Panc1 (cell line): ENCODE measurements at regions not wholly inside any gene's neighbourhood (a gene's known extent, or its start where the extent isn't known, plus 50 kb on each side); places are given as distances from the start of the nearest gene placed in this dataset.

Source experiments
- ATAC-seq: fragments of 200-7000 bp; cut with Tn5 transposase; 2 replicates; pipeline ENCODE4 v1.9.1; 2020; ENCODE audit warnings: mild to moderate bottlenecking, moderate library complexity
- BruUV-seq: library from RNA; stranded (reverse); fragments of 400-500 nt; replicated peaks from 2 replicates; lab custom pipeline; 2021; lab: Mats Ljungman, UMichigan
- CTCF ChIA-PET: fragments of 300-600 bp; sonication (Branson Sonifier 250); formaldehyde crosslinking; loops from one replicate; lab custom pipeline; 2022; ENCODE audit warnings: antibody characterized with exemption; lab: Charles Lee
- POLR2A ChIA-PET: fragments of 300-600 bp; sonication (Branson Sonifier 250); formaldehyde crosslinking; loops from one replicate; lab custom pipeline; 2022; ENCODE audit warnings: antibody characterized with exemption; lab: Charles Lee
- DNase-seq: peaks from one replicate; pipeline ENCODE4 v3.0.0-alpha.2; 2010; ENCODE audit warnings: low read depth, low spot score
- H3K27ac ChIP-seq: 2 replicates; pipeline ENCODE4 v1.5.1; 2011; ENCODE audit warnings: mild to moderate bottlenecking, low read length, inconsistent platforms
- H3K27me3 ChIP-seq: fragments of 200-500 bp; sonication (Bioruptor generic); 2 replicates; pipeline ENCODE4 v1.6.0; 2014; ENCODE audit warnings: low read length, inconsistent platforms; ENCODE audit not compliant: control insufficient read depth, insufficient read depth
- H3K36me3 ChIP-seq: fragments of 200-500 bp; sonication (Bioruptor generic); 2 replicates; pipeline ENCODE4 v1.5.1; 2014; ENCODE audit warnings: inconsistent platforms, mild to moderate bottlenecking, low read length, moderate library complexity; ENCODE audit not compliant: control insufficient read depth, insufficient read depth
- H3K4me1 ChIP-seq: 2 replicates; pipeline ENCODE4 v1.5.1; 2011; ENCODE audit warnings: inconsistent platforms, mild to moderate bottlenecking, low read length, moderate library complexity; ENCODE audit not compliant: control insufficient read depth, insufficient read depth
- H3K4me3 ChIP-seq, 2 experiments: 2 replicates each; pipeline ENCODE4 v1.5.1; 2011 to 2012; ENCODE audit warnings: low read depth in 2 of 2, low read length in 2 of 2, mild to moderate bottlenecking in 2 of 2, inconsistent platforms in 1 of 2, moderate library complexity in 1 of 2
- H3K9me3 ChIP-seq: fragments of 200-500 bp; sonication (Bioruptor generic); 2 replicates; pipeline ENCODE4 v1.5.1; 2014; ENCODE audit warnings: low read depth, mild to moderate bottlenecking, inconsistent platforms, low read length, moderate library complexity; ENCODE audit not compliant: control insufficient read depth, insufficient read depth
- POLR2AphosphoS5 ChIP-seq: IDR thresholded peaks from 2 replicates; pipeline ENCODE4 v1.6.1; 2012; ENCODE audit warnings: mild to moderate bottlenecking, low read depth, low read length, moderate library complexity
- REST ChIP-seq, 2 experiments: IDR thresholded peaks; 2 replicates each; pipeline ENCODE4 v1.6.1; 2011 to 2012; ENCODE audit warnings: low read depth in 2 of 2, control low read depth in 1 of 2, low read length in 1 of 2, mild to moderate bottlenecking in 1 of 2, moderate library complexity in 1 of 2; ENCODE audit not compliant: insufficient read depth in 1 of 2
- SIN3A ChIP-seq: IDR thresholded peaks from 2 replicates; pipeline ENCODE4 v1.6.1; 2012; ENCODE audit warnings: low read depth, mild to moderate bottlenecking, low read length, moderate library complexity, borderline replicate concordance; ENCODE audit not compliant: insufficient read depth
- TCF7L2 ChIP-seq: IDR thresholded peaks from 2 replicates; pipeline ENCODE4 v1.6.1; 2011; ENCODE audit warnings: mild to moderate bottlenecking, low read depth, low read length, inconsistent platforms
- in situ Hi-C: cut with HindIII; loops from 2 replicates; pipeline ENCODE4 v1.10.0; 2016; ENCODE audit warnings: low sequenced_read_pairs, low pct_unique_long_range_greater_than_20kb
- intact Hi-C: fragments of 100-400 bp; cut with micrococcal nuclease; formaldehyde crosslinking; loops from one replicate; pipeline ENCODE4 v1.10.0; 2022; ENCODE audit not compliant: unreplicated experiment
- TF ChIP-seq, protein P1 (sequence below): fragments of 450-650 bp; IDR thresholded peaks from 2 replicates; pipeline ENCODE4 v1.5.1; 2017; ENCODE audit warnings: mild to moderate bottlenecking

DNA sequence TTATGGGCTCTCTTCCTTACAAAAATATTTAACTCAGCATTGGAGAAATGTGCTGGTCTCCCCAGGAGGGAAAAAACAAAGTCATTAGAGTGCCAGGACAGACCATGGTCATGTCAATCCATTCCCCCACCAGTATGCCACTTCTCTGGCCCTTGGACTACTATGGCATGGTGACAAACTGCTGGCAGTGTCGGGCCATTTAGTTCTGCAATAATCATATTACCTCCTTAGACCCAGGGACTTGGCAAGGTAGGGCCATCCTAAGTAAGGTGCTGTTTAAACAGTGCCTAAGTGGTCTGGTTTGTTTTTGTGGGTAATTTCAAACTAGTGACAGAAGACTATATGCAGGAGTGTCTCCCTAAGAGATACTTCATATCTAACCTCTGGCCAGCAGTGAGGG lies 177.8 kb upstream of the STK32A start:
- no peaks in the 10 kb centered on the region; the same call in 1 of the 2 replicates for H3K27me3 ChIP-seq
- H3K27ac ChIP-seq = no peak overlapping the region
- TF ChIP-seq REST (IDR thresholded peaks at IDR 0.05; ENCODE audit: insufficient read depth in 1 of 2, low read depth in 2 of 2, low read length in 1 of 2) = no peak
- TF ChIP-seq, protein P1, sequence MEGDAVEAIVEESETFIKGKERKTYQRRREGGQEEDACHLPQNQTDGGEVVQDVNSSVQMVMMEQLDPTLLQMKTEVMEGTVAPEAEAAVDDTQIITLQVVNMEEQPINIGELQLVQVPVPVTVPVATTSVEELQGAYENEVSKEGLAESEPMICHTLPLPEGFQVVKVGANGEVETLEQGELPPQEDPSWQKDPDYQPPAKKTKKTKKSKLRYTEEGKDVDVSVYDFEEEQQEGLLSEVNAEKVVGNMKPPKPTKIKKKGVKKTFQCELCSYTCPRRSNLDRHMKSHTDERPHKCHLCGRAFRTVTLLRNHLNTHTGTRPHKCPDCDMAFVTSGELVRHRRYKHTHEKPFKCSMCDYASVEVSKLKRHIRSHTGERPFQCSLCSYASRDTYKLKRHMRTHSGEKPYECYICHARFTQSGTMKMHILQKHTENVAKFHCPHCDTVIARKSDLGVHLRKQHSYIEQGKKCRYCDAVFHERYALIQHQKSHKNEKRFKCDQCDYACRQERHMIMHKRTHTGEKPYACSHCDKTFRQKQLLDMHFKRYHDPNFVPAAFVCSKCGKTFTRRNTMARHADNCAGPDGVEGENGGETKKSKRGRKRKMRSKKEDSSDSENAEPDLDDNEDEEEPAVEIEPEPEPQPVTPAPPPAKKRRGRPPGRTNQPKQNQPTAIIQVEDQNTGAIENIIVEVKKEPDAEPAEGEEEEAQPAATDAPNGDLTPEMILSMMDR = no peak
- no peaks in the 10 kb centered on the region for H3K9me3 ChIP-seq
- DNase-seq = no peak
- CTCF ChIA-PET = no interaction called here
- POLR2A ChIA-PET = no interaction called here
- no peaks in the 10 kb centered on the region for H3K36me3 ChIP-seq
- no peak for ATAC-seq
- no peak overlapping the region for H3K4me3 ChIP-seq
- no TSS peak for BruUV-seq
- intact Hi-C loops = no loop called here
- H3K4me1 ChIP-seq = no peaks in the 10 kb centered on the region
- in situ Hi-C loops = no loop called here

DNA sequence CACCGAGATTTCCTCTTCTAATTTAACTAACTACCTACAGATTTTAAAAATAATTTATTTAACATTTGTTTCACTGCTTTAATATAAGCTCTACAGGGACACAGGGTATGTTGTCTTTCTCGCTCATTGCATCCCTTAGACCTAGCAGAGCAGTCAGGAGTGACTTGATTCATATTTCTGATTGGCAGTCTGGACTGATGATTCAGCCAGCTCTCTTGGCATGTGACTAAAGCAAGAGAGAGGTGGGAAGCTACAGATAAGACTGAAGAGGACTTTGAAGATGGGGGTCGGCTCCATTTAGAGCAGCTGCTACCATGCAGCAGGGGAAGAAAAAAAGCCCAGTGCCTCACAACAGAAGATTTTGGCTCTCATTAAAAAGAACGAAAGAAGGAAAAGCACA lies 173.4 kb upstream of the STK32A start:
- H3K4me3 ChIP-seq = no peak overlapping the region
- intact Hi-C loops = no loop called here
- no peaks in the 10 kb centered on the region; the same call in 1 of the 2 replicates for H3K27me3 ChIP-seq
- DNase-seq (no peak), ATAC-seq (no peak)
- no peak overlapping the region for H3K27ac ChIP-seq
- BruUV-seq = no TSS peak
- POLR2A ChIA-PET = no interaction called here
- in situ Hi-C loops = no loop called here
- TF ChIP-seq SIN3A (no peak), REST (IDR thresholded peaks at IDR 0.05; ENCODE audit: insufficient read depth in 1 of 2, low read depth in 2 of 2, low read length in 1 of 2) (no peak), TCF7L2 (no peak), POLR2AphosphoS5 (no peak)
- TF ChIP-seq, protein P1 = no peak
- no peaks in the 10 kb centered on the region for H3K36me3 ChIP-seq
- CTCF ChIA-PET = no interaction called here
- no peaks in the 10 kb centered on the region for H3K9me3 ChIP-seq
- no peaks in the 10 kb centered on the region for H3K4me1 ChIP-seq
